ENCODE measurements at regions not wholly inside any gene's neighbourhood (a gene's known extent, or its start where the extent isn't known, plus 50 kb on each side); places are given as distances from the start of the nearest gene placed in this dataset.
"Not testable (repeated sequence)": the region's sequence is repeated elsewhere in the genome, so short reads cannot be mapped to it uniquely, and the experiment has no call there.

GRCh38 chr3:162719684-162720341 lies 1223.2 kb downstream of the OTOL1 start:
- Histone ChIP-seq H3K36me3 (no peaks in the 10 kb centered on the region), H3K27ac (no peak overlapping the region), H3K4me1 (no peaks in the 10 kb centered on the region), H3K9me3 (no peaks in the 10 kb centered on the region), H3K27me3 (no peaks in the 10 kb centered on the region), H3K4me3 (no peak overlapping the region)
- intact Hi-C loops (cut with DNase I): no loop called here
- TF ChIP-seq CTCF (IDR thresholded peaks at IDR 0.05) (no peak), POLR2A (IDR thresholded peaks at IDR 0.05) (no peak)
- DNase-seq (no peak), ATAC-seq (no peak)

- no peaks in the 10 kb centered on the region for H3K9me3 ChIP-seq
- no peak overlapping the region for H3K4me3 ChIP-seq
- WGBS (ENCODE audit: insufficient coverage, low coverage, low lambda C conversion rate, missing lambda C conversion rate): 19% methylated on average over 1 of the region's 1 CpG
- no peak for DNase-seq
- intact Hi-C loops (cut with DNase I): no loop called here
- no peaks in the 10 kb centered on the region for H3K36me3 ChIP-seq
- ATAC-seq: no peak
- TF ChIP-seq CTCF (IDR thresholded peaks at IDR 0.05) (no peak), POLR2A (IDR thresholded peaks at IDR 0.05) (no peak)
- no peak overlapping the region for H3K27ac ChIP-seq
- H3K27me3 ChIP-seq: no peaks in the 10 kb centered on the region
- H3K4me1 ChIP-seq: no peaks in the 10 kb centered on the region
Measured at GRCh38 chr3:162721736-162722135, 1225.1 kb downstream of the OTOL1 start.

- DNase-seq (no peak), ATAC-seq (no peak)
- no peak overlapping the region for H3K4me3 ChIP-seq
- no peaks in the 10 kb centered on the region for H3K27me3 ChIP-seq
- H3K4me1 ChIP-seq: no peaks in the 10 kb centered on the region
- intact Hi-C loops (cut with DNase I): no loop called here
- no peaks in the 10 kb centered on the region for H3K36me3 ChIP-seq
- H3K27ac ChIP-seq: no peak overlapping the region
- H3K9me3 ChIP-seq: no peaks in the 10 kb centered on the region
- no peak for TF ChIP-seq CTCF (IDR thresholded peaks at IDR 0.05)
- TF ChIP-seq POLR2A (IDR thresholded peaks at IDR 0.05): no peak
Measured at GRCh38 chr3:162722337-162722736, 1225.7 kb downstream of the OTOL1 start.

- H3K4me1 ChIP-seq; intact Hi-C loops (cut with DNase I); H3K4me3 ChIP-seq; DNase-seq; H3K27ac ChIP-seq; ATAC-seq; H3K36me3 ChIP-seq; H3K27me3 ChIP-seq; H3K9me3 ChIP-seq: not testable (repeated sequence)
- WGBS (ENCODE audit: insufficient coverage, low coverage, low lambda C conversion rate, missing lambda C conversion rate): 36% methylated on average over 5 of the region's 5 CpGs
Measured at GRCh38 chr3:162722796-162723195, 1226.2 kb downstream of the OTOL1 start.

GRCh38 chr3:162729686-162730085 lies 1233.1 kb downstream of the OTOL1 start:
- H3K36me3 ChIP-seq: no peaks in the 10 kb centered on the region
- intact Hi-C loops (cut with DNase I): no loop called here
- H3K9me3 ChIP-seq: no peaks in the 10 kb centered on the region
- H3K27ac ChIP-seq: no peak overlapping the region
- H3K4me3 ChIP-seq: no peak overlapping the region
- ATAC-seq: no peak
- WGBS (ENCODE audit: insufficient coverage, low coverage, low lambda C conversion rate, missing lambda C conversion rate): 73% methylated on average over 3 of the region's 3 CpGs
- DNase-seq: no peak
- no peak for TF ChIP-seq POLR2A (IDR thresholded peaks at IDR 0.05)
- TF ChIP-seq CTCF (IDR thresholded peaks at IDR 0.05): no peak
- H3K27me3 ChIP-seq: no peaks in the 10 kb centered on the region
- no peaks in the 10 kb centered on the region for H3K4me1 ChIP-seq

GRCh38 chr3:162731961-162732360 lies 1235.4 kb downstream of the OTOL1 start:
- intact Hi-C loops (cut with DNase I); H3K4me3 ChIP-seq; H3K36me3 ChIP-seq; H3K27ac ChIP-seq; DNase-seq; ATAC-seq; H3K9me3 ChIP-seq; H3K27me3 ChIP-seq; H3K4me1 ChIP-seq: not testable (repeated sequence)
- 36% methylated on average over 4 of the region's 5 CpGs for WGBS (ENCODE audit: insufficient coverage, low coverage, low lambda C conversion rate, missing lambda C conversion rate)
